ENCODE measurements at regions not wholly inside any gene's neighbourhood (a gene's known extent, or its start where the extent isn't known, plus 50 kb on each side); places are given as distances from the start of the nearest gene placed in this dataset.

DNA sequence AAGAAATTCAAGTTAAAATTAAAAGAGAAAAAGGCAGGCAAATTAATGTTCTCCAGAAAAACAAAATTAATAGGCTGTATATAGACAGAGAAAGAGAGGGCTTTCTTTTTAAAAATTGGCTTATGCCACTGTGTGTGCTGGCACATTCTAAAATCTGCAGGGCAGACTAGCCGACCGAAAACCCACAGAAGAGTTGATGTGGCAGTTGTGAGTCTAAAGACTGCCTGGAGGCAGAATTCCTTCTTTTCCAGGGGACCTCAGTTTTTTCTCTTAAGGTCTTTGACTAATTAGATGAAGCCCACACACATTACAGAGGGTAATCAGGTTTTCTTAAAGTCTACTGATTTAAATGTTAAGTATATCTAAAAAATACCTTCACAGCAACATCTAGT, 85.7 kb downstream of the GJA1 start:
- intact Hi-C loops (cut with micrococcal nuclease; ENCODE audit: unreplicated experiment) (no loop called here), in situ Hi-C loops (cut with HindIII; ENCODE audit: extremely low pct_ligation_motif_present, low pct_unique_long_range_greater_than_20kb) (no loop called here)
- H3K27me3 ChIP-seq (ENCODE audit: control insufficient read depth in 1 of 2, insufficient read depth in 2 of 2, low read length in 2 of 2): no peaks in the 10 kb centered on the region
- H3K9ac ChIP-seq (ENCODE audit: insufficient read depth, low read depth, low read length): no peak overlapping the region
- ATAC-seq: no peak
- BruUV-seq (replicated peaks): no TSS peak
- ChIA-PET POLR2A (no interaction called here), CTCF (ENCODE audit: low intra/inter-chr PET ratio, low total read pairs) (no interaction called here)
- TF ChIP-seq, protein P1, sequence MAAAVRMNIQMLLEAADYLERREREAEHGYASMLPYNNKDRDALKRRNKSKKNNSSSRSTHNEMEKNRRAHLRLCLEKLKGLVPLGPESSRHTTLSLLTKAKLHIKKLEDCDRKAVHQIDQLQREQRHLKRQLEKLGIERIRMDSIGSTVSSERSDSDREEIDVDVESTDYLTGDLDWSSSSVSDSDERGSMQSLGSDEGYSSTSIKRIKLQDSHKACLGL (CRISPR knock-in tag; IDR thresholded peaks at IDR 0.05): no peak
- no peak for TF ChIP-seq ZNF75D (CRISPR knock-in tag; IDR thresholded peaks at IDR 0.05; ENCODE audit: borderline replicate concordance)
- no peak for TF ChIP-seq KLF11 (CRISPR knock-in tag; IDR thresholded peaks at IDR 0.05)
- TF ChIP-seq GLI4 (CRISPR knock-in tag; IDR thresholded peaks at IDR 0.05; ENCODE audit: borderline replicate concordance): no peak
- no peak for TF ChIP-seq ZMYM3 (CRISPR knock-in tag; IDR thresholded peaks at IDR 0.05)
- TF ChIP-seq ZNF546 (CRISPR knock-in tag; conservative IDR thresholded peaks at IDR 0.05): no peak
- TF ChIP-seq, protein P2, sequence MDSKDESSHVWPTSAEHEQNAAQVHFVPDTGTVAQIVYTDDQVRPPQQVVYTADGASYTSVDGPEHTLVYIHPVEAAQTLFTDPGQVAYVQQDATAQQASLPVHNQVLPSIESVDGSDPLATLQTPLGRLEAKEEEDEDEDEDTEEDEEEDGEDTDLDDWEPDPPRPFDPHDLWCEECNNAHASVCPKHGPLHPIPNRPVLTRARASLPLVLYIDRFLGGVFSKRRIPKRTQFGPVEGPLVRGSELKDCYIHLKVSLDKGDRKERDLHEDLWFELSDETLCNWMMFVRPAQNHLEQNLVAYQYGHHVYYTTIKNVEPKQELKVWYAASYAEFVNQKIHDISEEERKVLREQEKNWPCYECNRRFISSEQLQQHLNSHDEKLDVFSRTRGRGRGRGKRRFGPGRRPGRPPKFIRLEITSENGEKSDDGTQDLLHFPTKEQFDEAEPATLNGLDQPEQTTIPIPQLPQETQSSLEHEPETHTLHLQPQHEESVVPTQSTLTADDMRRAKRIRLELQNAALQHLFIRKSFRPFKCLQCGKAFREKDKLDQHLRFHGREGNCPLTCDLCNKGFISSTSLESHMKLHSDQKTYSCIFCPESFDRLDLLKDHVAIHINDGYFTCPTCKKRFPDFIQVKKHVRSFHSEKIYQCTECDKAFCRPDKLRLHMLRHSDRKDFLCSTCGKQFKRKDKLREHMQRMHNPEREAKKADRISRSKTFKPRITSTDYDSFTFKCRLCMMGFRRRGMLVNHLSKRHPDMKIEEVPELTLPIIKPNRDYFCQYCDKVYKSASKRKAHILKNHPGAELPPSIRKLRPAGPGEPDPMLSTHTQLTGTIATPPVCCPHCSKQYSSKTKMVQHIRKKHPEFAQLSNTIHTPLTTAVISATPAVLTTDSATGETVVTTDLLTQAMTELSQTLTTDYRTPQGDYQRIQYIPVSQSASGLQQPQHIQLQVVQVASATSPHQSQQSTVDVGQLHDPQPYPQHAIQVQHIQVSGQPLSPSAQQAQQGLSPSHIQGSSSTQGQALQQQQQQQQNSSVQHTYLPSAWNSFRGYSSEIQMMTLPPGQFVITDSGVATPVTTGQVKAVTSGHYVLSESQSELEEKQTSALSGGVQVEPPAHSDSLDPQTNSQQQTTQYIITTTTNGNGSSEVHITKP (CRISPR knock-in tag; IDR thresholded peaks at IDR 0.05; ENCODE audit: low read depth): no peak
- TF ChIP-seq, protein P3, sequence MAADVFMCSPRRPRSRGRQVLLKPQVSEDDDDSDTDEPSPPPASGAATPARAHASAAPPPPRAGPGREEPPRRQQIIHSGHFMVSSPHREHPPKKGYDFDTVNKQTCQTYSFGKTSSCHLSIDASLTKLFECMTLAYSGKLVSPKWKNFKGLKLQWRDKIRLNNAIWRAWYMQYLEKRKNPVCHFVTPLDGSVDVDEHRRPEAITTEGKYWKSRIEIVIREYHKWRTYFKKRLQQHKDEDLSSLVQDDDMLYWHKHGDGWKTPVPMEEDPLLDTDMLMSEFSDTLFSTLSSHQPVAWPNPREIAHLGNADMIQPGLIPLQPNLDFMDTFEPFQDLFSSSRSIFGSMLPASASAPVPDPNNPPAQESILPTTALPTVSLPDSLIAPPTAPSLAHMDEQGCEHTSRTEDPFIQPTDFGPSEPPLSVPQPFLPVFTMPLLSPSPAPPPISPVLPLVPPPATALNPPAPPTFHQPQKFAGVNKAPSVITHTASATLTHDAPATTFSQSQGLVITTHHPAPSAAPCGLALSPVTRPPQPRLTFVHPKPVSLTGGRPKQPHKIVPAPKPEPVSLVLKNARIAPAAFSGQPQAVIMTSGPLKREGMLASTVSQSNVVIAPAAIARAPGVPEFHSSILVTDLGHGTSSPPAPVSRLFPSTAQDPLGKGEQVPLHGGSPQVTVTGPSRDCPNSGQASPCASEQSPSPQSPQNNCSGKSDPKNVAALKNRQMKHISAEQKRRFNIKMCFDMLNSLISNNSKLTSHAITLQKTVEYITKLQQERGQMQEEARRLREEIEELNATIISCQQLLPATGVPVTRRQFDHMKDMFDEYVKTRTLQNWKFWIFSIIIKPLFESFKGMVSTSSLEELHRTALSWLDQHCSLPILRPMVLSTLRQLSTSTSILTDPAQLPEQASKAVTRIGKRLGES (CRISPR knock-in tag; IDR thresholded peaks at IDR 0.05; ENCODE audit: borderline replicate concordance): no peak
- no peak for TF ChIP-seq ATAD3A (CRISPR knock-in tag; IDR thresholded peaks at IDR 0.05)
- no peak for TF ChIP-seq ASH2L (IDR thresholded peaks at IDR 0.05; ENCODE audit: insufficient read length, low read depth, low read length)
- no peak for TF ChIP-seq ARNTL (CRISPR knock-in tag; IDR thresholded peaks at IDR 0.05)
- TF ChIP-seq ZNF552 (CRISPR knock-in tag; IDR thresholded peaks at IDR 0.05; ENCODE audit: borderline replicate concordance): no peak
- TF ChIP-seq, protein P4, sequence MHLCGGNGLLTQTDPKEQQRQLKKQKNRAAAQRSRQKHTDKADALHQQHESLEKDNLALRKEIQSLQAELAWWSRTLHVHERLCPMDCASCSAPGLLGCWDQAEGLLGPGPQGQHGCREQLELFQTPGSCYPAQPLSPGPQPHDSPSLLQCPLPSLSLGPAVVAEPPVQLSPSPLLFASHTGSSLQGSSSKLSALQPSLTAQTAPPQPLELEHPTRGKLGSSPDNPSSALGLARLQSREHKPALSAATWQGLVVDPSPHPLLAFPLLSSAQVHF (CRISPR knock-in tag; IDR thresholded peaks at IDR 0.05): no peak
- no peak for TF ChIP-seq BORCS8-MEF2B (CRISPR knock-in tag; IDR thresholded peaks at IDR 0.05)
- TF ChIP-seq KLF12 (CRISPR knock-in tag; IDR thresholded peaks at IDR 0.05; ENCODE audit: borderline replicate concordance): no peak
- no peak for TF ChIP-seq JUN (CRISPR knock-in tag; IDR thresholded peaks at IDR 0.05)
- H3K27ac ChIP-seq (ENCODE audit: extremely low read length, insufficient read depth, low read length): no peak overlapping the region
- WGBS (ENCODE audit: low lambda C conversion rate): 30% methylated on average over 2 of the region's 2 CpGs
- H3K79me2 ChIP-seq (ENCODE audit: insufficient read depth, low read length): no peaks in the 10 kb centered on the region
- no peaks in the 10 kb centered on the region for H3K36me3 ChIP-seq (replicated peaks in 1 of 2; ENCODE audit: control insufficient read depth in 1 of 2, insufficient read depth in 2 of 2, low read length in 2 of 2)
- no peak overlapping the region for H3K4me2 ChIP-seq (ENCODE audit: low read depth, low read length)
- H2AFZ ChIP-seq (ENCODE audit: low read length): no peak overlapping the region
- no peaks in the 10 kb centered on the region for H3K9me3 ChIP-seq (ENCODE audit: low read length)
- no peaks in the 10 kb centered on the region for H4K20me1 ChIP-seq (ENCODE audit: insufficient read depth, low read length)
- H3K4me1 ChIP-seq (ENCODE audit: insufficient read depth, low read length): no peaks in the 10 kb centered on the region
- DNase-seq (ENCODE audit: low spot score): no peak
- H3K4me3 ChIP-seq (replicated peaks in 1 of 3; ENCODE audit: insufficient read depth in 1 of 3, low read depth in 2 of 3, low read length in 3 of 3): no peak overlapping the region
- FAIRE-seq: no peak
